LoVo (cell line): ENCODE measurements at regions not wholly inside any gene's neighbourhood (a gene's known extent, or its start where the extent isn't known, plus 50 kb on each side); places are given as distances from the start of the nearest gene placed in this dataset.
"Not testable (repeated sequence)": the region's sequence is repeated elsewhere in the genome, so short reads cannot be mapped to it uniquely, and the experiment has no call there.

Source experiments
- DNase-seq: peaks from one replicate; pipeline ENCODE4 v3.0.0-alpha.2; 2016; ENCODE audit warnings: low spot score

DNA sequence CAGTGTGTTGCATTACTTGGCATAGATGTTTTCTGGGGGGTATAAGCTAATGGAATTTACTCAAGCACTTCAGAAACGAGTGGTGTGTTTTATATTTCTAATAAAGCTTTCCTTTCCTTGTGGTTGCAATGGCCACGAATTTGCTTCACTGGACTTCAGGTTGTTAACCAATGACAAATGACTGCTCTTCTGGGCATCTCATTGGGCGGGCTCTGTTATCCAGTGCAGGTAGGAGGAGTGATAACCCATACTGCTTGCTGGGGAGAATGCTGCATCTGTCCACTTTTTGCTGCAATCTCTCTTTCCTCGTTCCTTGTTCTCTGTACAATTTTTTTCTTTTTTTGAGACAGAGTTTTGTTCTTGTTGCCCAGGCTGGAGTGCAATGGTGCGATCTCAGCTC is 80.0 kb upstream of the RPH3A start:
- DNase-seq = no peak

DNA sequence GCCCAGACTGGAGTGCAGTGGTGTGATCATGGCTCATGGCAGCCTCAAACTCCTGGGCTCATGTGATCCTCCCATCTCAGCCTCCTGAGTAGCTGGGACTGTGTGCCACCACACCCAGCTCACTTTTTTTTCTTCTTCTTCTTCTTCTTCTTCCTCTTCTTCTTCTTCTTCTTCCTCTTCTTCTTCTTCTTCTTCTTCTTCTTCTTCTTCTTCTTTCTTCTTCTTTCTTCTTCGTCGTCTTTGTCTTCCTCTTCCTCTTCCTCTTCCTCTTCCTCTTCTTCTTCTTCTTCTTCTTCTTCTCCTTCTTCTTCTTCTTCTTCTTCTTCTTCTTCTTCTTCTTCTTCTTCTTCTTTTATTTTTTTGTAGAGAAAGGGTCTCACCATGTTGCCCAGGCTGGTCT is 78.8 kb upstream of the RPH3A start:
- not testable (repeated sequence) for DNase-seq

DNA sequence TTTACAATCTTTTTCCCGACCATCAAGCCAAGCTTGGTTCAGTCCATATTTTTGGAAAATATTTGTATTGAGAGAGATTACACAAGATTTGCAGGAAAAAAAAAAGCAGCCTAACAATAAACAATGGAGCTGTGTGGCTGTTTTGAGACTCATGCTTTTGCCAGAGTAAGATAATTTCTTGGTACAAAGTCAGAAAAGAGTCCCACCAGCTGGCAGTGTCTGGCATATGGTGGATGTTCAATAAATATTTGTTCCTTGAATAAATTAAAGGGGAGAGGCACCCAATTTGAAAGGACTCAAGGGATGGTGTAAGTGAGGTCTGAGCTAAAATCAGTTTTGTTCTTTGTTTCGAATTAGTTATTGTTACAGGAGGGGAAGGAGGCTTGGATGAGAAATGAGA is 78.1 kb upstream of the RPH3A start:
- no peak for DNase-seq

DNA sequence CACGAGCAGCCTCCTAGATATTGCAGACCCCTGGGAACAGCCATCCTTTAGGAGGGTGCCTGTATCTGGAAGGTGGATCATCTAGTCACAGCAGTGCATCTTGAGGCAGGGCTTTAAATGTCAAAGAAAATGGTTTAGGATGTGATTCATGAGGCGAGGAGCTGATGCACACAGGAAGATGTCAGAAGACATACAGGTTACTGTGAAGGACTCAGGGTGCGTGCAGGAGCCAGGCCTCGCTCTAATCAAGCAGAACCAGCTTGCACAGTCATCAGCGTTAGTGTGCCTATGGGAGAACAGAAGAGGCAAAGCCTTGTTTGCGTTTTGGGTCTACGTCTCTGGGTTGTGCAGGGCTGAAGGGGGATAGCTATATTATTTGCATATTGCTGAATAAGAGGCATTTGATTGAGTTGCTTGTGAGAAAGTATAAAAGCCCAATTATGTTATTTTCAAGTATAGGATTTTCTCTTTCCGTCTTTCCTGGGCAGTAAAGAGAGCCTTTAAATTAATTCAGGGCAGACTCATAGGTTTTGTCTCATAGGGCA is 77.3 kb upstream of the RPH3A start:
- DNase-seq = no peak

DNA sequence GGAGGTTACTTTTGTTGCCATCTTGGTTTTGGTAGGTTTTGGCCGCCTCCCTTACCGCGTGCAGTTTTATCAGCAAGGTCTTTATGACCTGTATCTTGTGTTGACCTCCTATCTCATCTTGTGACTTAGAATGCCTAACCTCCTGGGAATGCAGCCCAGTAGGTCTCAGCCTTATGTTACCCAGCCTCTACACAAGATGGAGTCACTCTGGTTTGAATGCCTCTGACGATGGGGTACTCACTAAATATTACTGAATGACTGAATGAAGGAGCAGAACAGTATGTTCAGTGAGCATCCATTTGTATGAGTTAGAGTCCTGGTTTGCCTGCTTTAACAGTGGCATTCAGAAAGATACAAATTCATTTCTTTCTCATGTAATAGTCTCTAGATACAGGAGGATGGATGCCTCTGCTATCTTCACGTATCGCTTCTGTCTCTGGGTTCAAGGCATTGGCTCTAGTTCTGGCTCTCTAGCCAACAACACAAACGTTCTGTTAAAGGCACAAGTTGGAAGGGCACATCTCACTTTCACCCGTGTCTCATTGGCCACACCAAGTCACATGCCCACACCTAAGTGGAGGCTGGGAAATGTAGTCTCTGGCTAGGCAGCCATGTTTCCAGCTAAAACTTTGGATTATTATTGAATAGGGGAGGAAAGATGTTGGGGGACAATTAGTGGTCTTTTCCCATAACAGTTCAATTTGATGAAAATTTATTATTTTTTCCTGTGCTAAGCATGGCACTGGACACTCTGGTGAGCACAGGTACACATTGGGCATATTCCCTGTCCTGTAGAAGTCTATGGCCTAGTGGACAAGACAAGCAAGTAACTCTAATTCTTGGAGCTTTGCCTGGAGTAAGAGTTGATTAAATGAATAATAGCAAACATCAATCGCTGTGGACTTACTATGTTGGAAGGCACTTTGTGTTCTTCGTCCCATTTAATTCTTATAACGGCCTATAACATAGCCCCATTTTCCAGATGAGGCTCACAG is 75.2 kb upstream of the RPH3A start:
- DNase-seq = no peak

DNA sequence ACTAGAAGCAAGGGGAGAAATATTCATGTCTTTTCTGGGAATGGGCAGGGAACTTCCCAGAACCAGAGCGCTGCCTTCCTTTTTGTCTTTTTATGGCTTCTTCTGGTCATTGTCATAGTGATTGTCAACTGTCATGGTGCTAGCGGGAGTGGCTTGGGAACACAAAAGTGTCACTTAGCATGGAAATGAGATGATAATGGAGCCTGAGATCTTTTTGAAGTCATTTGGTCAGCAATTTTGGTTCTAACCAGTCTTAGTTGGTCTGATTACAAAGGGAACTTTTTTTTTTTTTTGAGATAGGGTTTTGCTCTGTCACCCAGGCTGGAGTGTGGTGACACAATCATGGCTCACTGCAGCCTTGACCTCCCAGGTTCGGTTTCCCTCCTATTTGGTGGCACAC is 62.7 kb upstream of the RPH3A start:
- DNase-seq = no peak

DNA sequence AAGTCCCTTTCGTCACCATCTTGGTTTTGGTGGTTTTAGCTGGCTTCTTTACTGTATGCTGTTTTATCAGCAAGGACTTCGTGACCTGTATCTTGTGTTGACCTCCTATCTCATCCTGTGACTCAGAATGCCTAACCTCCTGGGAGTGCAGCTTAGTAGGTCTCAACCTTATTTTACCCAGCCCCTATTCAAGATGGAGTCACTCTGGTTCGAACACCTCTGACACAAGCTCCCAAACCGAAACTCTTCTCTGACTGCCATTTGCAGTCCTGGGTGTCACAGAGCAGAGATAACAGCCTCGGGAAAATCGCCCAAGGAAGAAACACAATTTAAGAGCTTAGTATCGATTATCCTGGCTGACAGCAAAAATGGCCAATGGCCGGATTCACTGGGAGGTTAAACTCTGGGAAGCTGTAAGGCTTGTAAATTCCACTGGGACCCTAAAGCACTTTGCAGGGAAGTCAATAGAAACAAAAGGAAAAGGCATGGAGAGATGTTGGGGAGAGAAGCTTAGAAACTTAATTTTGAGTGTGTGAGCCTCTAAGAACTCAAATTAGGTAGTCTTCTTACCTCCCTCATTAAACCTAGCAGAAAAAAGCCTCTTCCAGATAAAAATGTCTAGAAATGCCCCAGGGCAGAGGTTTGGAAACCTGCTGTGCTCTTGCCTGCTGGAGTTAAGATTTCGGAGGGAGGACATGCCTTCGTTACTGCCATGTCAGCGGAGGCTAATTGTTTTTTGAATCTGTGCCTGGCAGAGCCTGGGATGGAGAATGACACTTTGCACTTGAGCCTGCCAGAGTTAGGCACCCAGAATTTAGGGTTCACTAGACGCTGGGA is 56.5 kb upstream of the RPH3A start:
- DNase-seq = no peak

DNA sequence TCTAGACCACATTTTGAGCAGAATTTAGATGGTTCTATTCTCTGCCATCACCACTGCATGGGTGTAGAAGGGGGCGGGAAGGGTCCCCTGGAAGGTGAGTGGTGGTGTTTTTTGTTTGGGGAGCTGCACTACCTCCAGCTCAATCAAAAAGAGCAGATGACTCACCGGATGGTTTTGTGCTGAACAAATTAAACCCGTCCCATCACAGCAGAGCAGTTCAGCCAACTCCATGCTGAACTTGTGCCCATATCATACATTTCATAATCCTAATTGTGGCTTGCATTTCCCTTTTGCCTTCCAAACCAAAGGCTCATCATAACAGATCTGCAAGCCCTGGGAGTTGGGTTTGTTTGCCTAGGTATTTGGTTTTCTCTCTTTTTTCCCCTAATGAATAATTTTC is 53.0 kb upstream of the RPH3A start:
- no peak for DNase-seq

DNA sequence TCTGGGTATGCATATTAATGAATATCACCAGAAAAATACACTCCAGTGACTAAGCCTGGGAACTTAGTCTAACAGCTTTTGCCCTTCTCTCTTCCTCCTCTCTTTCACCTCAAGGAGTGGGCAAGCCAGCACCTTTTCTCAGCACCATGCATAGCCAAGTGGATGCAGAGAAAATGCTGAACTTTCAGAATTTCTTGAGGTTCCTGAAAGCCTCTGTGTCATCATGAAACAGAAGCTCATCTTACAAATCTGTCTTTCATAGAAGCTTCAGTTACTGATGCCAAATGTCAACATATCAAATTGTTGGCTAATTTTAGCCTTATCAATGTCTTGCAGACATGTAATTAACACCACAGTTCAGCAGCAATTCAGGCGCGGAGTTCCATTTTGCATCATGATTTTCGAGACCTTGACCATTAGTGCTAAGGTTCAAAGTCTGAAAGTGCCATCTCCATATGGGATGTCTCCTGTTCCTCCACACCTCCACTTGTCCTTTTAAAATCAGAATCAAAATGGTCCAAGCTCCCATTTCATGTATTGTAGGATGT is 51.1 kb upstream of the RPH3A start:
- no peak for DNase-seq

DNA sequence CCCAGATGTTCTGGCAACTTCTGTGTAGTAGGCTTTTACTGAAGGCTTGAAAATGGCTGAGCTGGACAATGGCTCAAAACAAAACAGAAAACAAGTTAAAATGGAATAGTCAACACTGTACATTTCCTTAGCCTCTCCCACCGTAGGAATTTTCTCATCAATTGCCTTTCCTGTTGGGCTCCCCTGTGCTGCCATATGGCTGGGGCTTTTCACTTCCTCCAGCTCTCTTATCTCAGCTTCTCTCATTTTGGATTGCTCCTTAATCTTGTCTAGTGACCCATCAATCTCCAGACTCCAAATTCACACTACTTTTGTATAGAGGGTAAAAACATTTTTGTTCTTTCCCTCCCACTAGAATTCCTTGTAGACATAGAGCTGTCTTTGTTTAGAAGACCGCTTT is 50.4 kb upstream of the RPH3A start:
- no peak for DNase-seq
